CD4-positive, alpha-beta memory T cell (primary cell): ENCODE measurements at regions not wholly inside any gene's neighbourhood (a gene's known extent, or its start where the extent isn't known, plus 50 kb on each side); places are given as distances from the start of the nearest gene placed in this dataset.

Experiments
- CTCF ChIA-PET: fragments of 350-600 bp; sonication (Branson Sonifier 250); formaldehyde crosslinking; loops from one replicate; lab custom pipeline; 2021; ENCODE audit warnings: inconsistent platforms; ENCODE audit not compliant: partially characterized antibody; lab: Charles Lee
- POLR2A ChIA-PET: fragments of 350-600 bp; sonication (Branson Sonifier 250); formaldehyde crosslinking; loops from one replicate; lab custom pipeline; 2021; ENCODE audit not compliant: partially characterized antibody; lab: Charles Lee
- DNase-seq, 5 donors: peaks; one replicate each; pipeline versions ENCODE4 v3.0.0 to v3.0.0-alpha.2; 2020 to 2022; ENCODE audit warnings: mixed read lengths in 1 of 5
- H3K27ac ChIP-seq: one replicate; pipeline ENCODE4 v1.7.0; 2013; ENCODE audit warnings: low read depth, low read length
- H3K27me3 ChIP-seq: 2 replicates; pipeline ENCODE4 v1.7.0; 2013; ENCODE audit warnings: mild to moderate bottlenecking, low read length, moderate library complexity; ENCODE audit not compliant: insufficient read depth
- H3K36me3 ChIP-seq: 2 replicates; pipeline ENCODE4 v1.7.0; 2013; ENCODE audit warnings: mild to moderate bottlenecking, low read length, moderate library complexity; ENCODE audit not compliant: insufficient read depth
- H3K4me1 ChIP-seq: 2 replicates; pipeline ENCODE4 v1.7.0; 2013; ENCODE audit warnings: mild to moderate bottlenecking, low read length, moderate library complexity; ENCODE audit not compliant: insufficient read depth
- H3K4me3 ChIP-seq, 2 donors: one replicate each; pipeline ENCODE4 v1.7.0; 2013; ENCODE audit warnings: low read length in 2 of 2, mild to moderate bottlenecking in 1 of 2
- H3K9me3 ChIP-seq, 2 donors: one replicate each; pipeline ENCODE4 v1.7.0; 2013; ENCODE audit warnings: low read length in 2 of 2, control low read depth in 1 of 2; ENCODE audit not compliant: control insufficient read depth in 1 of 2
- H3K27ac Mint-ChIP-seq, 7 donors: one replicate each; pipeline ENCODE4 v1.8.0; 2020 to 2021; ENCODE audit warnings: mixed read lengths in 7 of 7, mild to moderate bottlenecking in 6 of 7, inconsistent platforms in 3 of 7, moderate library complexity in 3 of 7
- H3K27me3 Mint-ChIP-seq, 2 donors: one replicate each; pipeline ENCODE4 v1.8.0; 2020 to 2021; ENCODE audit warnings: mixed read lengths in 2 of 2
- H3K36me3 Mint-ChIP-seq, 2 donors: one replicate each; pipeline ENCODE4 v1.8.0; 2020 to 2021; ENCODE audit warnings: mixed read lengths in 2 of 2, inconsistent platforms in 1 of 2, mild to moderate bottlenecking in 1 of 2
- H3K4me1 Mint-ChIP-seq, 4 donors: one replicate each; pipeline ENCODE4 v1.8.0; 2020 to 2021; ENCODE audit warnings: mixed read lengths in 4 of 4, mild to moderate bottlenecking in 1 of 4
- H3K4me3 Mint-ChIP-seq, 8 donors: one replicate each; pipeline ENCODE4 v1.8.0; 2020 to 2021; ENCODE audit warnings: mixed read lengths in 8 of 8, mild to moderate bottlenecking in 7 of 8, moderate library complexity in 6 of 8, inconsistent platforms in 3 of 8
- H3K9me3 Mint-ChIP-seq, 8 donors: one replicate each; pipeline ENCODE4 v1.8.0; 2020 to 2021; ENCODE audit warnings: mixed read lengths in 8 of 8, mild to moderate bottlenecking in 5 of 8, inconsistent platforms in 3 of 8, moderate library complexity in 1 of 8
- intact Hi-C: fragments of 100-400 bp; cut with micrococcal nuclease; formaldehyde crosslinking; loops from one replicate; pipeline ENCODE4 v1.15.1; 2023

DNA sequence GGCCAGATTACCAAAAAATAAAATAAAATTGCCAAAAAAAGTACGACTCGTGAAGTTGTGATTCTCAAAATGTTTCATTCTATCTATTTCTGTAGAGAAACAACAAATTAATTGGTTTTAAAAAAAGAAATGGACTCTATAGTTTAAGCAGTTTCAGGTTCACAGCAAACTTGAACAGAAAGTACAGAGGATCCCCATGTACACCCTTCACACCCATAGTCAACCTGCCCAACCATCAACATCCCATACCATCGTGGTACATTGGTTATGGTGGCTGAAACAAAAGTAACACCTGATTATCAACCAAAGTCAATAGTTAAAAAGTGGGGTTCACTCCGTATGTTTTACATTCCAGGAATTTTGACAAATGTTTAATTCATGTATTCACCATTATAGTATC, 496.1 kb downstream of the ANKRD7 start:
- Mint-ChIP-seq H3K9me3 (peaks cover 0 to 14% (median 2%) of the 10 kb centered on the region in 8 donors), H3K4me1 (no peaks in the 10 kb centered on the region), H3K27me3 (no peaks in the 10 kb centered on the region), H3K4me3 (no peak overlapping the region), H3K36me3 (no peaks in the 10 kb centered on the region), H3K27ac (no peak overlapping the region)
- POLR2A ChIA-PET = no interaction called here
- intact Hi-C loops = no loop called here
- no peak for DNase-seq
- no peaks in the 10 kb centered on the region for H3K9me3 ChIP-seq
- H3K27me3 ChIP-seq = no peaks in the 10 kb centered on the region
- H3K4me1 ChIP-seq = no peaks in the 10 kb centered on the region
- no peak overlapping the region for H3K27ac ChIP-seq
- H3K36me3 ChIP-seq = no peaks in the 10 kb centered on the region
- H3K4me3 ChIP-seq = no peak overlapping the region
- CTCF ChIA-PET = no interaction called here

- Histone ChIP-seq H3K27me3 (no peaks in the 10 kb centered on the region), H3K27ac (no peak overlapping the region), H3K4me1 (no peaks in the 10 kb centered on the region), H3K4me3 (no peak overlapping the region), H3K9me3 (no peaks in the 10 kb centered on the region), H3K36me3 (no peaks in the 10 kb centered on the region)
- H3K9me3 Mint-ChIP-seq = peaks cover 0 to 8% (median 6%) of the 10 kb centered on the region in 8 donors
- H3K27me3 Mint-ChIP-seq = no peaks in the 10 kb centered on the region
- POLR2A ChIA-PET = no interaction called here
- DNase-seq = no peak
- no peaks in the 10 kb centered on the region for H3K4me1 Mint-ChIP-seq
- H3K4me3 Mint-ChIP-seq = no peak overlapping the region
- H3K36me3 Mint-ChIP-seq = no peaks in the 10 kb centered on the region
- intact Hi-C loops = no loop called here
- CTCF ChIA-PET = no interaction called here
- no peak overlapping the region for H3K27ac Mint-ChIP-seq
Observed at GRCh38 chr7:118731854-118732253, 507.4 kb downstream of the ANKRD7 start.

DNA sequence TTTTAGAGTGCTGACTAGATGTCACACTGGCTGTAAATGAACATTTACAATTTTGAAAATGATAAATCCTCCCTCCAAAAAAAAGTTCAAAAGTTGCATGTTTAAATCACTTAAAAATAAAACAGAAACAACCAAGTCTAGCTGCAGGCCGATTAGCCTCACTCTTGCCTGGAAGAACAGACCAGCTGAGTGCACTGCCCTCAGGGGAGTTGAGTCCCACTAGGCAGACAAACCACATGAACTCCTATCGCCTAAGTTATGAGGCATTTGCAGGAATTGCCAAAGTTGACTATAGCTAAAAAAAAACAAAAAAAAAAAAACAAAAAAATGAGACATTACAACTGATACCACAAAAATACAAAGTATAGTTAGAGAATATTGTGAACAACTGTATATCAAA, 510.0 kb downstream of the ANKRD7 start:
- Mint-ChIP-seq H3K36me3 (no peaks in the 10 kb centered on the region), H3K9me3 (peaks cover 2 to 8% (median 3%) of the 10 kb centered on the region in 8 donors), H3K4me1 (no peaks in the 10 kb centered on the region), H3K27me3 (no peaks in the 10 kb centered on the region), H3K4me3 (no peak overlapping the region), H3K27ac (no peak overlapping the region)
- Histone ChIP-seq H3K9me3 (no peaks in the 10 kb centered on the region), H3K4me3 (no peak overlapping the region), H3K27me3 (no peaks in the 10 kb centered on the region), H3K4me1 (no peaks in the 10 kb centered on the region), H3K27ac (no peak overlapping the region), H3K36me3 (no peaks in the 10 kb centered on the region)
- intact Hi-C loops = no loop called here
- CTCF ChIA-PET = no interaction called here
- DNase-seq = no peak
- POLR2A ChIA-PET = no interaction called here

- Histone ChIP-seq H3K4me3 (no peak overlapping the region), H3K27me3 (no peaks in the 10 kb centered on the region), H3K27ac (no peak overlapping the region), H3K4me1 (no peaks in the 10 kb centered on the region), H3K36me3 (no peaks in the 10 kb centered on the region), H3K9me3 (no peaks in the 10 kb centered on the region)
- DNase-seq = no peak
- Mint-ChIP-seq H3K4me3 (no peak overlapping the region), H3K27me3 (no peaks in the 10 kb centered on the region), H3K4me1 (no peaks in the 10 kb centered on the region), H3K9me3 (peaks cover 2 to 8% (median 6%) of the 10 kb centered on the region in 8 donors), H3K36me3 (no peaks in the 10 kb centered on the region), H3K27ac (no peak overlapping the region)
- CTCF ChIA-PET = no interaction called here
- intact Hi-C loops = no loop called here
- POLR2A ChIA-PET = no interaction called here
Observed at GRCh38 chr7:118735441-118735840, 510.9 kb downstream of the ANKRD7 start.

- H3K9me3 ChIP-seq = no peaks in the 10 kb centered on the region
- DNase-seq = no peak
- H3K4me1 Mint-ChIP-seq = no peaks in the 10 kb centered on the region
- no peak overlapping the region for H3K27ac ChIP-seq
- H3K27me3 ChIP-seq = no peaks in the 10 kb centered on the region
- no peak overlapping the region for H3K4me3 Mint-ChIP-seq
- POLR2A ChIA-PET = no interaction called here
- H3K36me3 Mint-ChIP-seq = no peaks in the 10 kb centered on the region
- H3K27ac Mint-ChIP-seq = no peak overlapping the region
- peaks cover 0 to 11% (median 4%) of the 10 kb centered on the region in 8 donors for H3K9me3 Mint-ChIP-seq
- intact Hi-C loops = no loop called here
- CTCF ChIA-PET = no interaction called here
- H3K36me3 ChIP-seq = no peaks in the 10 kb centered on the region
- H3K27me3 Mint-ChIP-seq = no peaks in the 10 kb centered on the region
- no peaks in the 10 kb centered on the region for H3K4me1 ChIP-seq
- H3K4me3 ChIP-seq = no peak overlapping the region
Observed at GRCh38 chr7:118737935-118738334, 513.4 kb downstream of the ANKRD7 start.

GRCh38 chr7:118745927-118746326, 521.4 kb downstream of the ANKRD7 start:
- intact Hi-C loops = no loop called here

DNA sequence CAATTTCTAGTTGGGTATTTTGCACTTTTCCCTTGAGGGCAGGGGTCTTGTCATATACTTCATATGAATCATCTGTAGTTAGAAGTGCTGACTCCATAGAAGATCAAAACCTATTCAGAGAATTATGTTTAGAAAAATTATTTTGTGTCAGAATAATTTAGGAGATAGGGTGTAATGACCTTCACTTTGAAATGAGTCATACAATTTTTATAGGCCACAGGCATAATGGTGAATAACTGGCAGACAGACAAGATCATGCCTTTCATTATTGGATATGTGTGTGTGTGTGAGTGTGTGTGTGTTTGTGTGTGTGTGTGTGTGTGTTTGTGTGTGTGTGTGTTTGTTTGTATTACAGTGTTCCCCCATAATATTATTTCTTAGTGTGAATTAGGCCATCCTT, 523.0 kb downstream of the ANKRD7 start:
- Mint-ChIP-seq H3K36me3 (no peaks in the 10 kb centered on the region), H3K27me3 (no peaks in the 10 kb centered on the region), H3K4me3 (no peak overlapping the region), H3K9me3 (peaks cover 0 to 8% (median 3%) of the 10 kb centered on the region in 8 donors), H3K27ac (no peak overlapping the region), H3K4me1 (no peaks in the 10 kb centered on the region)
- Histone ChIP-seq H3K9me3 (no peaks in the 10 kb centered on the region), H3K4me1 (no peaks in the 10 kb centered on the region), H3K4me3 (no peak overlapping the region), H3K36me3 (no peaks in the 10 kb centered on the region), H3K27ac (no peak overlapping the region), H3K27me3 (no peaks in the 10 kb centered on the region)
- no peak for DNase-seq
- intact Hi-C loops = no loop called here
- ChIA-PET CTCF (no interaction called here), POLR2A (no interaction called here)

More at GRCh38 chr7:118745927-118746326, 521.4 kb downstream of the ANKRD7 start:
- H3K27me3 Mint-ChIP-seq = no peaks in the 10 kb centered on the region
- no peaks in the 10 kb centered on the region for H3K36me3 ChIP-seq
- POLR2A ChIA-PET = no interaction called here
- no peaks in the 10 kb centered on the region for H3K4me1 ChIP-seq
- H3K9me3 Mint-ChIP-seq = peaks cover 0 to 10% (median 4%) of the 10 kb centered on the region in 8 donors
- H3K27ac Mint-ChIP-seq = no peak overlapping the region
- no peak overlapping the region for H3K27ac ChIP-seq
- H3K9me3 ChIP-seq = no peaks in the 10 kb centered on the region
- no peak overlapping the region for H3K4me3 Mint-ChIP-seq
- CTCF ChIA-PET = no interaction called here
- no peak for DNase-seq
- H3K27me3 ChIP-seq = no peaks in the 10 kb centered on the region
- no peaks in the 10 kb centered on the region for H3K4me1 Mint-ChIP-seq
- no peaks in the 10 kb centered on the region for H3K36me3 Mint-ChIP-seq
- H3K4me3 ChIP-seq = no peak overlapping the region

DNA sequence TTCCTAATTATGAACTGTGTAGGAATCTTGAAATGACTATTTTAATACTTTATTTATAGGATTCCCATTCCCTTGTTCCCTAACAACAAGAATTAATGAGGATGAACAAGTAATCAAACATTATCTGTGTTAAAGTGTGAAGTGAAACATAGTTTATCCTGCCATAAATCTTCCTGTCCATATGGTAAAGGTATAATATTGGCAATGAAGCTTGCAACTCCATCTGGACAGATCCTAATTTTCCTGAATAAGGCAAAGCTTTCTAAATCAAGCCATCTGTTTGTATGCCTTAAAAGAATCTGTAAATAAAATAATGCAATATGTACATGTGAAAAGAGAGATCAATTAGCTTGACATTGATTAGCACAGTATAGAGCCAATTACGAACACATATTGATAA, 529.0 kb downstream of the ANKRD7 start:
- Mint-ChIP-seq H3K4me3 (no peak overlapping the region), H3K27ac (no peak overlapping the region), H3K9me3 (peaks cover 0 to 7% (median under 1%) of the 10 kb centered on the region in 8 donors), H3K4me1 (no peaks in the 10 kb centered on the region), H3K36me3 (no peaks in the 10 kb centered on the region), H3K27me3 (no peaks in the 10 kb centered on the region)
- H3K4me1 ChIP-seq = no peaks in the 10 kb centered on the region
- H3K27me3 ChIP-seq = no peaks in the 10 kb centered on the region
- H3K27ac ChIP-seq = no peak overlapping the region
- ChIA-PET POLR2A (no interaction called here), CTCF (no interaction called here)
- intact Hi-C loops = no loop called here
- H3K36me3 ChIP-seq = no peaks in the 10 kb centered on the region
- no peaks in the 10 kb centered on the region for H3K9me3 ChIP-seq
- H3K4me3 ChIP-seq = no peak overlapping the region
- no peak for DNase-seq
